Middle frontal gyrus (tissue), 1 donor: ENCODE measurements at regions not wholly inside any gene's neighbourhood (a gene's known extent, or its start where the extent isn't known, plus 50 kb on each side); places are given as distances from the start of the nearest gene placed in this dataset.

Experiments
- DNase-seq: peaks from one replicate; pipeline ENCODE4 v3.0.0-alpha.2; 2015; ENCODE audit warnings: low spot score; ENCODE audit errors: extremely low spot score

DNA sequence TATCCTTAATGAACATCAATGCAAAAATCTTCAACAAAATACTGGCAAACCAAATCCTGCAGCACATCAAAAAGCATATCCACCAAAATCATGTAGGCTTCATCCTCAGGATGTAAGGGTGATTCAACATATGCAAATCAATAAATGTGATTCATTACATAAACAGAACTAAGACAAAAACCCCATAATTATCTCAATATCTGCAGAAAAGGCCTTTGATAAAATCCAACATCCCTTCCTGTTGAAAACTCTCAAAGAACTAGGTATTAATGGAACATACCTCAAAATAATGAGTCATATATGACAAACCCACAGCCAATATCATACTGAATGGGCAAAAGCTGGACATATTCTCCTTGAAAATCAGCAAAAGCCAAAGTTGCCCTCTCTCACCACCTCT lies 54.6 kb upstream of the DEPDC1 start:
- no peak for DNase-seq

DNA sequence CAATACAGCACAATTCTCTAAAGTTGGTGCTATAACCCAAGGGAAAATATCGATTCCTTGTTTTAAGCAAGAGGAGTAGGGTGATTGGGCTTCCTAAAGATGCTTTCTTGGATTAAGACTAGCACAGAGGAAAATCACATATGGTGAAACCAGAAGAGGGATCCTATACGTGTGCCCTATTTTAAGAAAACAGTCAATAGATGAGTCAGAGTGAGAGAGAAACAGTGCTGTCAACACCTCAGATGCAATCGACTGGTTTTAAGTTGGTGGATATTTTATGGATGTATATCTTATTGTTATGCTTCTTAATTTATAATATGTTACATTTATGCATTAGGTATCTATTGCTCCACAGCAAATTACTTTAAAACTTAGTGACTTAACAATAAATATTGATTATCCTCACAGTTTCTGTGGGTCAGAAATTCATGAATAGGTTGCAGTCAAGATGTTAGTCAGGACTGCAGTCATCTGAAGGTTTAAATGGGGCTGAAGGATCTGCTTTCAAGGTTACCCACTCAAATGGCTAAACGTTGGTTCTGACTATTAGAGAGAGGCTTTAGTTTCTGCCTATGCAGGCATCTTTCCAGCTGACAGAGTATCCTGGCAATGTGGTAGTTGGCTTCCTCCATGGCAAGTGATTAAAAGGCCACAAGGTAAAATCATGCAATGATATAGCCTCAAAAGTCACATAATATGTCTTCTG lies 61.6 kb upstream of the DEPDC1 start:
- DNase-seq, result no peak

DNA sequence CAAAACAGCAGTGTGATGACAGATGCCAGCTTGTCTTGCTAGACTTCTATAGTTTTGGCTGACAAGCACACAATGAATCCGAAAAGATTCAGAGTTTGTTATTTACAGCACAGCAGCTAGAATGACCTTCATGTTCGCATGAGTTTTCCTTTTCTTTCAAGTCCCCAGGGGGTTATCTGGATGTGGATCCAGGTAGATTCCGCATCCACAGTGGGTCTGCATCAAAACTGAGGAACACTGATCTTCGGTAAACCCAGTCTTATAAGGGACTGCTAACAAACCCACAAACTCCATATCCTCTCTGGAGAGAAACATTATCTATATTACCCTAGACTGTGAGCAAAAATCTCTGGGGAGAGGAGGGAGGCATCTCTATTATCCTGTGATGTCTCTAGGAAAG lies 69.0 kb upstream of the DEPDC1 start:
- no peak for DNase-seq

DNA sequence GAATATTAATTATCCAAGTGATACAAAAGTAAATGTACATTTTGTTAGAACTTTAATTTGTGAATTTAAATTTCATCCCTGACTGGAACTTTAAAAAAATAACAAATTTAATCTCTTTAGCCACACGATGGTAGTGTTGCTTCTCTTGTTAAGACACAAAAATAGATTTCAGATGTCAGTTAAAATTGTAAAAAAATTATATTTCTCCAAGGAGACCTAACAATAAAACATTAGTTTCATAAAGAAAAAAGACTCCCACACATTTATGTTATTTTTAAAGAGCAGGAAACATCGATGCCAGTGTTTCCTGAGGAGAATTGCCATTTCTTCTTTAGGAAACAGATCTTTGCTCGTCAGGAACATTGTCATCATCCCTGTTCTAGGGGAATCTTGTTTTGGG lies 74.0 kb upstream of the DEPDC1 start:
- DNase-seq, result peak; percentile 35

GRCh38 chr1:68571454-68572235 lies 74.8 kb upstream of the DEPDC1 start:
- DNase-seq, result peak; percentile 6

DNA sequence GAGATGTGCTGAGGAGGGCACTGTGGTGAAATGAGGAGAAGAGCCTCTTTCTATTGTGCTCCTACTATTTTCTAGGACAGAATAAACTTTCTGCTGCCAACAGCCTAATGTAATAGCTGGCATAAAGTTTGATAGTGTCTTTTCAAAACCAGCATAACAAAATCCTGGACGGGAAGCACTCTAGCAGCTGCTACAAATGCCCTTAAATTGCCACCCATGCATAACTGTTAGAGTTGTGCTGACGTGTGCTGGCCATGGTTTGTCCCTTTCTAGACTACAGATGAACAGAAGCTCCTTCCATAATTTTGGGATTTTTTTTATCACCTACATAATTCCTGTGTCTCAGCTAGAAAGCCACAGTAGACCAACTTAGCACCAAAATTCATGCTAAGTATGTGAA lies 88.5 kb upstream of the DEPDC1 start:
- peak; percentile 25 for DNase-seq

- DNase-seq, result no peak
Observed at GRCh38 chr1:68586766-68587165, 89.9 kb upstream of the DEPDC1 start.

DNA sequence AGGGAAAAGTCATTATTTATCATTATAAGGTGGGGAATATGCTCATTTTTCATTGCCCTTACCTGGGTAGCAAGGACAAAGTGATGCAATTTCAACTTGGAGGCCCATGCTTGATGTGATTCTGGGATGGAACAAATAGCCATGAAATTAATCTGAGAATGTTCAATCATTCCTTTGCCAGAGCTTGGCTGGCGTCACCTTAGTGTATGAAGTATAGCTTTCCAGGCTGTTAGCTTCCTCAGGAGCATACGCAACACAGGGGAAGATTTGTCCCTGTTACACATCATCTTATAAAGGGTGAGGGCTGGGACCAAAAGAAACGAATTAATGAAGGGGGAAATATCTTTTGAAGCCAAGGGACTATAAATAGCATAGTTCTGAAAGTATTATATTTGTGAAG lies 91.4 kb upstream of the DEPDC1 start:
- no peak for DNase-seq

- no peak for DNase-seq
Observed at GRCh38 chr1:68590473-68590872, 93.6 kb upstream of the DEPDC1 start.

DNA sequence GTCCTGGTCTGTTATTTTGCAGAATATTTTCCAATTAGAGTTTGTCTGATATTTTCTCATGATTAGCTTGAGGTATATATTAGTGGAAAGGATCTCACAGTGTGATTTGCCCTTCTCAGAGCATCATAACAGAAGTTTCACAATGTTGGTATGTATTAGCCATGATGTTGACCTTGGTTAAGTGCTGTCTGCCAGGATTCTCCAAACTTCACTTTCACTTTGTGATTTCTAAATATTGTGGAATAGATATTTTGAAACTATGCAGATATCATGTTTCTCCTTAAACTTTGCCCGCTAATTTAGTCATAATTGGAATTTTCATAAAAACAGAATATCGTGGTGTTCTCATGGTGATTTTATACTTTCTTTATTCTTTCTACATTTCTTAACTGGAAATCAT lies 98.0 kb upstream of the DEPDC1 start:
- no peak for DNase-seq

DNA sequence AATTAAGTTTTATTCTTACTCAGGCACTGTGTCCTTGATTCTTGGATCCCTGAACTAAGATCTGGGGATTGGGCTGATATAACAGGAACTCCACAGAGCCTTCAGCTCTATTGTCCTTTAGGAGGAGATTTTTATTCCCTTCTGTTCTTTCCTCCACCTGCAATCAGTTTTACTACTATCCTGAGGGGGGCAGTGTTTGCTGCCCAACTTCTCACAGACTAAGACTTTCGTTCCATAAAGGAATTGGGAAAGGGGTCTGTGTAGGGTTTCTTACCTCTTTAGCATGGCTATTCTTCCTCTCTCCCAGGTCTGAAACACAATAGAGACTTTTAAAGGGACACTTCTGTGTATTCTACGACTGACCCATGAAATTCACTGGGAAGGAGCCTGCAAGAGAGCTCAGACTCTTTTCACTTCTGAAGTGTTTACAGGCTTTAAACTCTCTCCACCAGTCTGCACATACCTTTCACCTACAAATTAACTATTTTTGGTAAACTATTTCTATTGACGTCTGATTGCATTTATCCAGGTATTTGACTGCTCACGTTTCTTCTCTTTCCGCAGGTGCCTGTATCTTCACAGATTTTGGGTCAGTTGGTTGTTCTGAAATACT lies 103.3 kb upstream of the DEPDC1 start:
- no peak for DNase-seq

DNA sequence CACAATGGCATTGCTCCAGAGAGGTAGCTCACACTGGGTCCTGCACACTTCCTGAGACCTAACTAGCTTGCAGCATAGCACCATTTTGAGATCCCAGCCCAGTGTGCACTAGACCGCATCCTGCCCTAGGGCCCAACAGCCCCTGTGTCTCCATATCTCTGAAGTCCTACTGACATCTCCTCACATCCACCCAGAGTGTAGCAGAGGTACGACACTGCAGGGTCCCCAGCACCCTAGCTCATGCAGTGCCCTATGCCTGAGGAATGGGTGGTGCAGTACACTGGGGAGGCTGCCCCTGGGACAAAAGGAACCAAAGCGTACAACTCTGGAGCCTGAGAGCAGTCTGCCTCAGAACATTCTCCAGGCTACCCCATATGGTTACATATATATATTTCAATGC lies 111.4 kb upstream of the DEPDC1 start:
- no peak for DNase-seq

DNA sequence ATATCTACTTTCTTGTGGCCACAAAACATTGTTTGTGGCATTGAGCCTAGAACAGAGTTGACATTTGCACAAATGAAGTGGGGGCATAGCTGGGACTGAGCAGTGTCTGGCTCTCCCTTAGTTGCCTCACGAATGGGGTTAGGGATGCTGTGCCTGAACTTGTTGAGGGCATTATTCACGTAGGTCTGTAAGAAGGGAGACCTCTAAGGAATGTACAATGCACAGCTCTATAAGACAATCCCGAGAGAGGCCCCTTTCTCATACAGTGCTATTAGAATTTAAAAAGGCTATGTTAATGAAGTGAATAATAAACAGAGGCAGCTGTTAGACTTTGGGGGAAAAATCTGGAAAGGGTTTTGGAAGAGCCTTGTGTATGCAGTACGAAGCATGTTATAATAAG lies 118.4 kb upstream of the DEPDC1 start:
- DNase-seq, result no peak

- DNase-seq, result no peak
Observed at GRCh38 chr1:68617942-68618341, 121.1 kb upstream of the DEPDC1 start.

DNA sequence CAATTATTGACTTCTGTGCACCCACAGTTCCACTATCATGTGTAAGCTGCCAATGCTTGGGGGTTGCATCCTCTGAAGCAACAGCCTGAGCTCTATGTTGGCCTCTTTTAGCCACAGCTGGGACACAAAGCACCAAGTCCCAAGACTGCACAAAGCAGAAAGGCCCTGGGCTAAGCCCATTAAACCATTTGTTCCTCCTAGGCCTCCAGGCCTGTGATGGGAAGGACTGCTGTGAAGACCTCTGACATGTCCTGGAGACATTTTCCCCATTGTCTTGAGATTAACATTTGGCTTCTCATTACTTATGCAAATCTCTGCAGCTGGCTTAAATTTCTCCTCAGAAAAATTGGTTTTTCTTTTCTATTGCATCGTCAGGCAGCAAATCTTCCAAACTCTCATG lies 123.7 kb upstream of the DEPDC1 start:
- DNase-seq, result no peak

DNA sequence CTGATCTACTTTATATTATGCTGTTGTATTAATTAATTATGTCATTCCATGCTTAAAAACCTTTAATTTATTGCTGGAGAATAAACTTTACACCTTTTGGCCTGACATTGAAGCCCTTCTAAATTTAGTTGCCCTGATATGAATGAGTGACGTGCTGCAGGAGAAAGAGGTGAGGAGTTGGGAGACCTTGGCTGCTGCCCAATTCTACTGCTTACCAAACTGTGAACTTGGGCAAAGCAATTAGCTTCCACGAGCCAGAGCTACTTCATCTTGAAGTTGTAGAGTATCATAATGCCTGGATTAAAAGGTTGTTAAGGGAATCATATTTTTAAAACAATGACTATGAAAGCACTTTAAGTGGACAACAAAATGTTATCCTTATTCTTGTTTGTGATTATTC lies 126.8 kb upstream of the DEPDC1 start:
- no peak for DNase-seq

GRCh38 chr1:68624233-68624632 lies 127.4 kb upstream of the DEPDC1 start:
- no peak for DNase-seq

DNA sequence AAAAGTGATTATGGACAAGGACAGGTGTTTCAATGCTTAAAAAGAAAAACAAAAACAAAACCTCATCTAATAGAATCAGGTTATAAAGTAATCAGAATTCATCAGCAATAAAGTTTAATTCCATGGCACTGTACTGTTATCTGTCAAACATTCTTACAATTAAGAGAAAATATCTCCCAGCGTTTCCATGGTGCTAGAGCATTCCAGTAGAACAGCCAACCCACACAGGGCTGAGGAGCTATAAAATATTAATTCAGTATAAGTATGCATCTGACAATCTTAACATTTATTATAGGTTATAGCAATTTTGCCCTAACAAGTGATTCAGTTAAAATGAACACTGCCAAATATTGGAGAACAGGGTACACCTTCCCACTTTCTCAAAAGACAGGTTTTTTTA lies 128.7 kb upstream of the DEPDC1 start:
- DNase-seq, result no peak

- DNase-seq, result no peak
Observed at GRCh38 chr1:68633141-68633919, 136.4 kb upstream of the DEPDC1 start.

DNA sequence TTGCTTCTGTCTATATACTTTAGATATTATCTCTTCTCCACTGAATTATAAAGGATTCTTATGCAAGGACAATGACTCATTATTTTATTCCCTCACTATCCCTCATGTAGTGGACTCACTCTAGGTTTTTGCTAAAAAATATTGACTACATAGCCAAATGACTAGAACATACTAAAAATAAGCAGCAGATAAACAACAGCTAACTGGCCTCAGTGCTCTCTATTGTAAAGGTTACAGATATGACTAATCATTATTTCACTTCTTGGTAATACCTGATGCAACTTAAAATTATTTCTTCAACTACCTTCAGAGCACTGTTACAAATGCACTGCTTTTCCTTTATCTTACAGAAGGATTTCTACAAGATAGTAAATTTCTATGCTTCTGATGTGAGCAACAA lies 147.6 kb upstream of the DEPDC1 start:
- DNase-seq, result no peak

DNA sequence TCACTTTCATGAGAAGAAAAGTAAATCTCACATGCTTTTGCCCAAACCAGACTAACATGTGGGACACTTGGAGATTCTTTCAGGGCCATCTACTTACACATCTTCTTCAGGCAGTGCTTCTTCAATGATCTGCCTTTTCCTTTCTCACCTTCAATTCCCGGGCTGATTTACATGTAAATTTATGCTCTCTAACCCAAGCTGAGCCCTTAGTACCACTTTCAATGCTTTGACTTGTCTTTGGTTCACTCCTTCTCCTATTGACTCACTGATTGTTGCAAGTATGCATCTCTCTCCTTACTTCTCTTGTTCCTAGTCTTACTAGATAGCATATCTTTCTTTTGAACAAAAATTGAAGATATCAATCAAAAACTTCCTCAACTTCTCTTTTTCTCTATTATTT lies 154.2 kb upstream of the DEPDC1 start:
- DNase-seq, result no peak

DNA sequence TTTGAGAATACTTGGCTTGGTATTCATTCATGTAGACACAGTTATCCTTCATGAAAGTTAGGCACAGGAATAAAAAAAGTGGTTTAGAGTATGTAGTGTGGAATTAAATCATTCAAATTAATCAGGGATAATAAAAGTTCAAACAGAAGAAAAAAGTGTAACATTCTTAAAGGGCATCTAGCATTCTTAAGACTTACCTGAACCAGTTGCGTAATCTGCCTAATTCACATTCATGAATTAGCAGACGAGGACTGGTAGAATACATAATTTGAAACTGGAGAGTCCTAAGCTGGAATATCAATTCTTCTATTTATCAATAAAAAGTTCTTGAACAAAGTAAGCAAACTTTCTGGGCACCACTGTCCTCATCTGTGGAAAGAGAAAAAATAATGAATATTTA lies 157.0 kb upstream of the DEPDC1 start:
- DNase-seq, result no peak
